PC-3 (cell line): ENCODE measurements at regions not wholly inside any gene's neighbourhood (a gene's known extent, or its start where the extent isn't known, plus 50 kb on each side); places are given as distances from the start of the nearest gene placed in this dataset.

Experiments
- ATAC-seq: fragments of 200-7000 bp; cut with Tn5 transposase; 2 replicates; pipeline ENCODE4 v1.9.1; 2020; ENCODE audit warnings: mild to moderate bottlenecking, moderate library complexity
- BruUV-seq: library from RNA; stranded (reverse); fragments of 400-500 nt; replicated peaks from 2 replicates; lab custom pipeline; 2021; lab: Mats Ljungman, UMichigan
- CTCF ChIA-PET: fragments of 300-600 bp; sonication (Branson Sonifier 250); formaldehyde crosslinking; loops from one replicate; lab custom pipeline; 2022; ENCODE audit warnings: antibody characterized with exemption; lab: Charles Lee
- POLR2A ChIA-PET: fragments of 300-600 bp; sonication (Branson Sonifier 250); formaldehyde crosslinking; loops from one replicate; lab custom pipeline; 2022; ENCODE audit warnings: antibody characterized with exemption; ENCODE audit not compliant: unreplicated experiment; lab: Charles Lee
- DNase-seq: peaks from one replicate; pipeline ENCODE4 v3.0.0-alpha.2; 2015
- H2AFZ ChIP-seq: fragments of 300-600 bp; sonication (generic); 2 replicates; pipeline ENCODE4 v1.6.0; 2016; ENCODE audit warnings: antibody characterized with exemption, low read length
- H3F3A ChIP-seq: fragments of 300-600 bp; sonication (generic); one replicate; pipeline ENCODE4 v1.6.0; 2017; ENCODE audit warnings: antibody characterized with exemption, low read length, control low read depth, mild to moderate bottlenecking; ENCODE audit not compliant: unreplicated experiment
- H3K27ac ChIP-seq: fragments of 300-600 bp; sonication (generic); 2 replicates; pipeline ENCODE4 v1.5.1; 2016; ENCODE audit warnings: mild to moderate bottlenecking, low read length
- H3K27me3 ChIP-seq: fragments of 300-600 bp; sonication (generic); 2 replicates; pipeline ENCODE4 v1.6.1; 2016; ENCODE audit warnings: low read length, mixed read lengths
- H3K36me3 ChIP-seq: fragments of 300-600 bp; sonication (generic); 2 replicates; pipeline ENCODE4 v1.6.1; 2016; ENCODE audit warnings: low read depth, mixed run types, low read length, mixed read lengths
- H3K4me1 ChIP-seq: fragments of 300-600 bp; sonication (generic); 2 replicates; pipeline ENCODE4 v1.5.1; 2016; ENCODE audit warnings: low read length; ENCODE audit not compliant: insufficient read depth
- H3K4me2 ChIP-seq: fragments of 300-600 bp; sonication (generic); 2 replicates; pipeline ENCODE4 v1.6.0; 2016; ENCODE audit warnings: low read length
- H3K4me3 ChIP-seq: fragments of 300-600 bp; sonication (generic); 2 replicates; pipeline ENCODE4 v1.5.1; 2016; ENCODE audit warnings: mild to moderate bottlenecking, low read length, mixed read lengths
- H3K79me2 ChIP-seq: fragments of 300-600 bp; sonication (generic); 2 replicates; pipeline ENCODE4 v1.6.1; 2017; ENCODE audit warnings: low read length, mixed read lengths
- H3K9ac ChIP-seq: fragments of 300-600 bp; sonication (generic); 2 replicates; pipeline ENCODE4 v1.6.0; 2016; ENCODE audit warnings: mild to moderate bottlenecking, low read length
- H3K9me2 ChIP-seq: fragments of 300-600 bp; sonication (generic); replicated peaks from 2 replicates; pipeline ENCODE4 v1.6.1; 2016; ENCODE audit warnings: mixed run types, low read length, mixed read lengths
- H3K9me3 ChIP-seq: fragments of 300-600 bp; sonication (generic); 2 replicates; pipeline ENCODE4 v1.6.1; 2016; ENCODE audit warnings: low read length, mixed read lengths
- H4K20me1 ChIP-seq: fragments of 300-600 bp; sonication (generic); 2 replicates; pipeline ENCODE4 v1.6.1; 2016; ENCODE audit warnings: low read length, mixed read lengths
- EZH2 ChIP-seq: fragments of 300-600 bp; sonication (generic); IDR thresholded peaks from one replicate; pipeline ENCODE4 v1.6.1; 2017; ENCODE audit warnings: antibody characterized with exemption, mild to moderate bottlenecking, low read length; ENCODE audit not compliant: unreplicated experiment
- EZH2phosphoT487 ChIP-seq: fragments of 300-600 bp; sonication (generic); IDR thresholded peaks from 2 replicates; pipeline ENCODE4 v1.6.1; 2018; ENCODE audit warnings: mild to moderate bottlenecking, antibody characterized with exemption, low read length, borderline replicate concordance
- intact Hi-C: fragments of 100-400 bp; cut with micrococcal nuclease; formaldehyde crosslinking; loops from 2 replicates; pipeline ENCODE4 v1.9.0; 2023
- TF ChIP-seq, protein P1 (sequence below): fragments of 300-600 bp; sonication (generic); conservative IDR thresholded peaks from 2 replicates; pipeline ENCODE4 v1.5.1; 2017; ENCODE audit warnings: antibody characterized with exemption, low read depth, mild to moderate bottlenecking, low read length

GRCh38 chr2:217710211-217710765 is 292.5 kb downstream of the TNS1 start:
- Histone ChIP-seq H4K20me1 (no peaks in the 10 kb centered on the region), H3K4me3 (no peak overlapping the region), H3K36me3 (no peaks in the 10 kb centered on the region), H3K9me2 (no peaks in the 10 kb centered on the region), H3K27me3 (no peaks in the 10 kb centered on the region), H3K27ac (no peak overlapping the region), H3K79me2 (no peaks in the 10 kb centered on the region), H3K4me2 (no peak overlapping the region), H3F3A (peaks cover 3% of the 10 kb centered on the region), H3K4me1 (peaks cover 47% of the 10 kb centered on the region), H3K9me3 (no peaks in the 10 kb centered on the region), H3K9ac (no peak overlapping the region), H2AFZ (no peak overlapping the region)
- no peak for ATAC-seq
- intact Hi-C loops = loop anchor here (5.0 to 10.0 kb wide), 2 partner anchors 545 to 1193 kb away; no protein-coding TSS in a partner anchor
- DNase-seq = peak; percentile 26
- no peak for TF ChIP-seq EZH2
- TF ChIP-seq, protein P1, sequence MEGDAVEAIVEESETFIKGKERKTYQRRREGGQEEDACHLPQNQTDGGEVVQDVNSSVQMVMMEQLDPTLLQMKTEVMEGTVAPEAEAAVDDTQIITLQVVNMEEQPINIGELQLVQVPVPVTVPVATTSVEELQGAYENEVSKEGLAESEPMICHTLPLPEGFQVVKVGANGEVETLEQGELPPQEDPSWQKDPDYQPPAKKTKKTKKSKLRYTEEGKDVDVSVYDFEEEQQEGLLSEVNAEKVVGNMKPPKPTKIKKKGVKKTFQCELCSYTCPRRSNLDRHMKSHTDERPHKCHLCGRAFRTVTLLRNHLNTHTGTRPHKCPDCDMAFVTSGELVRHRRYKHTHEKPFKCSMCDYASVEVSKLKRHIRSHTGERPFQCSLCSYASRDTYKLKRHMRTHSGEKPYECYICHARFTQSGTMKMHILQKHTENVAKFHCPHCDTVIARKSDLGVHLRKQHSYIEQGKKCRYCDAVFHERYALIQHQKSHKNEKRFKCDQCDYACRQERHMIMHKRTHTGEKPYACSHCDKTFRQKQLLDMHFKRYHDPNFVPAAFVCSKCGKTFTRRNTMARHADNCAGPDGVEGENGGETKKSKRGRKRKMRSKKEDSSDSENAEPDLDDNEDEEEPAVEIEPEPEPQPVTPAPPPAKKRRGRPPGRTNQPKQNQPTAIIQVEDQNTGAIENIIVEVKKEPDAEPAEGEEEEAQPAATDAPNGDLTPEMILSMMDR = no peak
- no peak for TF ChIP-seq EZH2phosphoT487
- CTCF ChIA-PET = no interaction called here
- POLR2A ChIA-PET = no interaction called here
- no TSS peak for BruUV-seq

- CTCF ChIA-PET = no interaction called here
- H3K4me2 ChIP-seq = no peak overlapping the region
- H3F3A ChIP-seq = peaks cover 3% of the 10 kb centered on the region
- TF ChIP-seq EZH2phosphoT487 (no peak), EZH2 (no peak)
- TF ChIP-seq, protein P1 = no peak
- H3K27ac ChIP-seq = no peak overlapping the region
- no peaks in the 10 kb centered on the region for H3K9me3 ChIP-seq
- no peaks in the 10 kb centered on the region for H4K20me1 ChIP-seq
- H3K79me2 ChIP-seq = no peaks in the 10 kb centered on the region
- H3K4me3 ChIP-seq = no peak overlapping the region
- no peaks in the 10 kb centered on the region for H3K36me3 ChIP-seq
- ATAC-seq (no peak), DNase-seq (peak; percentile 29)
- no TSS peak for BruUV-seq
- no peaks in the 10 kb centered on the region for H3K9me2 ChIP-seq
- no peaks in the 10 kb centered on the region for H3K27me3 ChIP-seq
- H3K4me1 ChIP-seq = peaks cover 49% of the 10 kb centered on the region
- POLR2A ChIA-PET = no interaction called here
- no peak overlapping the region for H2AFZ ChIP-seq
- no peak overlapping the region for H3K9ac ChIP-seq
- intact Hi-C loops = loop anchor here (5.0 to 10.0 kb wide), 2 partner anchors 545 to 1192 kb away; no protein-coding TSS in a partner anchor
Observed at GRCh38 chr2:217709478-217710210, 293.2 kb downstream of the TNS1 start.
